H1 (cell line): ENCODE measurements at regions not wholly inside any gene's neighbourhood (a gene's known extent, or its start where the extent isn't known, plus 50 kb on each side); places are given as distances from the start of the nearest gene placed in this dataset.

Experiments used
- CHD7 ChIP-seq: fragments of 300-600 bp; sonication (generic); IDR thresholded peaks from 2 replicates; pipeline ENCODE4 v1.7.1; 2012; ENCODE audit warnings: low read length, moderate library complexity, mild to moderate bottlenecking, inconsistent platforms; ENCODE audit not compliant: insufficient replicate concordance
- CTCF ChIP-seq, 3 experiments: IDR thresholded peaks; 1 replicate in 2 of 3; 2 replicates in 1 of 3; pipeline versions ENCODE4 v1.5.1 to v1.6.1; 2011; ENCODE audit warnings: low read length in 3 of 3, mild to moderate bottlenecking in 3 of 3, inconsistent platforms in 2 of 3, low read depth in 1 of 3, moderate library complexity in 1 of 3; ENCODE audit not compliant: insufficient read depth in 1 of 3; ENCODE audit errors: control extremely low read depth in 1 of 3

- no peak for TF ChIP-seq CTCF (IDR thresholded peaks at IDR 0.05; ENCODE audit: control extremely low read depth in 1 of 3, insufficient read depth in 1 of 3, low read depth in 1 of 3, low read length in 3 of 3)
- TF ChIP-seq CHD7, result no peak
- TF ChIP-seq, all 59 proteins: peak for 0
Observed at GRCh38 chr5:26236936-26237335, 801.5 kb downstream of the CDH9 start (continued).
